ENCODE measurements at regions not wholly inside any gene's neighbourhood (a gene's known extent, or its start where the extent isn't known, plus 50 kb on each side); places are given as distances from the start of the nearest gene placed in this dataset.

- H3K9me3 ChIP-seq: no peaks in the 10 kb centered on the region
- no peaks in the 10 kb centered on the region for H3K27me3 ChIP-seq
- no peak overlapping the region for H3K4me3 ChIP-seq
- TF ChIP-seq CTCF (IDR thresholded peaks at IDR 0.05) (no peak), POLR2AphosphoS5 (IDR thresholded peaks at IDR 0.05) (no peak), POLR2A (IDR thresholded peaks at IDR 0.05) (no peak), EP300 (IDR thresholded peaks at IDR 0.05) (no peak)
- no peaks in the 10 kb centered on the region for H3K36me3 ChIP-seq
- DNase-seq (ENCODE audit: low spot score in 2 of 2): no peak
- no peak overlapping the region for H3K27ac ChIP-seq
- WGBS: 81% methylated on average over 6 of the region's 6 CpGs
- no peaks in the 10 kb centered on the region for H3K4me1 ChIP-seq
Observed at GRCh38 chr2:16212321-16212720, 272.0 kb downstream of the MYCN start.

DNA sequence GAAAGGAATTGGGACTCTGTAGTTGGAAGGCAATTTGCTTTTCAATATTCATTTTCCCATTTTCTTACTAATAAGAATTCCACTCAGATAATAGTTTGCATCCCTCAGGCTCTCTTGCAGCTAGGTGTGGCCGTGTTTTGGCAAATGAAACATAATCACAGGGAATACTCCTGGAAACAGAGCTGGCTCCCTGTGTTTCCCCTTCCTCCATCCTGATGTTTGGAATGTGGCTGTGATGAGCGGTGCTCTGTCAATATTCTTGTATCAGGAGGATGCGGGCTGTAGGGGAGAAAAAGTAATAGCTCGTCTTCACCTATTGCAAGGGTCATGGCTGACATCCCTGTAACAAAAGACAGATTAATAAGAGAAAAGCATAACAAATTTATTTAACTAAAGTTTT is 271.0 kb downstream of the MYCN start:
- Histone ChIP-seq H3K27me3 (no peaks in the 10 kb centered on the region), H3K27ac (no peak overlapping the region), H3K36me3 (no peaks in the 10 kb centered on the region), H3K4me3 (no peak overlapping the region), H3K4me1 (no peaks in the 10 kb centered on the region), H3K9me3 (no peaks in the 10 kb centered on the region)
- no peak for DNase-seq (ENCODE audit: low spot score in 2 of 2)
- TF ChIP-seq POLR2AphosphoS5 (IDR thresholded peaks at IDR 0.05) (no peak), POLR2A (IDR thresholded peaks at IDR 0.05) (no peak), CTCF (IDR thresholded peaks at IDR 0.05) (no peak), EP300 (IDR thresholded peaks at IDR 0.05) (no peak)
- 48% methylated on average over 4 of the region's 4 CpGs for WGBS

- Histone ChIP-seq H3K4me3 (no peak overlapping the region), H3K4me1 (no peaks in the 10 kb centered on the region), H3K27ac (no peak overlapping the region), H3K27me3 (no peaks in the 10 kb centered on the region), H3K9me3 (no peaks in the 10 kb centered on the region), H3K36me3 (no peaks in the 10 kb centered on the region)
- TF ChIP-seq EP300 (IDR thresholded peaks at IDR 0.05): no peak
- TF ChIP-seq POLR2AphosphoS5 (IDR thresholded peaks at IDR 0.05): no peak
- no peak for TF ChIP-seq POLR2A (IDR thresholded peaks at IDR 0.05)
- TF ChIP-seq CTCF (IDR thresholded peaks at IDR 0.05): no peak
- peak in 1 of 2 donors; percentile 40 for DNase-seq (ENCODE audit: low spot score in 2 of 2)
- WGBS: 85% methylated on average over 2 of the region's 2 CpGs
Observed at GRCh38 chr2:16210841-16211240, 270.5 kb downstream of the MYCN start.

DNA sequence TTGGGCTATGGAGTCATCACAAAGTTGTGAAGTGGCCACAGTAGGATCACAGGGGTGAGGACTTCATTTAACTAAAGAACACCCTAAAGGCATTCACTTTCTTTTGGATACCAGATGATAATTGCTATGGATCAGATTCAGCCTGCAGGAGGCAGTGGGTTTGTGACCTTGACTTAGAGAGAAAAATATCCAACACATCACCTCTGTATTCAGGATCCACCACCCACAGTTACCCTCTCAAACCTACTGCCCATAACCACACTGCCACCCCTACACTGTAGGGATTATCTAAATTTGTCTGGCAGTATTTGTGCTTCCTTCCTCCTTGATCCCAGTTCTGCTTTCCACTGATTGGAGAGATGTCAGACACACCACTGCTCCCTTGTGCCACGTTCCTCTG is 269.4 kb downstream of the MYCN start:
- no peak for DNase-seq (ENCODE audit: low spot score in 2 of 2)
- Histone ChIP-seq H3K4me1 (no peaks in the 10 kb centered on the region), H3K36me3 (no peaks in the 10 kb centered on the region), H3K27ac (no peak overlapping the region), H3K9me3 (no peaks in the 10 kb centered on the region), H3K4me3 (no peak overlapping the region), H3K27me3 (no peaks in the 10 kb centered on the region)
- TF ChIP-seq EP300 (IDR thresholded peaks at IDR 0.05) (no peak), POLR2AphosphoS5 (IDR thresholded peaks at IDR 0.05) (no peak), POLR2A (IDR thresholded peaks at IDR 0.05) (no peak), CTCF (IDR thresholded peaks at IDR 0.05) (no peak)
- WGBS: 63% methylated on average over 1 of the region's 1 CpG

DNA sequence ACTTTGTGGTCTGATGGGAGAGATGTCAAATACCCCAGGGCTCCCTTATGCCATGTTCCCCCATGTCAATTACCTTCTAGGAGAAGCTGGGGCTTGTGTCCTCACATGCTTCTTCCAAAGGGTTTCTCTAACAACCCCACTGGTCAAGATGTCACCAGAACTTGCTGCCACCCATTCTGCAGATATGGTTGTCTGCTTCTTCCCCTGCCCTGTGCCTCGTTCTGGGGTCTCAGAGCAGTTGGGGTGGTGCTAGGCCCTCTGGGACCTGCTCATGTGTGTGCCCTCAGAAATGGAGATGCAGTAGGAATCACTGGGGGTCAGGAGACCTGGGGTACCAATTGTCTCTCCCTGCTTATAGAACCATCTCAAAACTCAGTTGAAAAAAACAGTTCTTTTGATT is 268.6 kb downstream of the MYCN start:
- no peak overlapping the region for H3K4me3 ChIP-seq
- no peaks in the 10 kb centered on the region for H3K36me3 ChIP-seq
- H3K27me3 ChIP-seq: no peaks in the 10 kb centered on the region
- DNase-seq (ENCODE audit: low spot score in 2 of 2): peak in 1 of 2 donors; percentile 11
- WGBS: 83% methylated on average over 1 of the region's 1 CpG
- no peaks in the 10 kb centered on the region for H3K4me1 ChIP-seq
- H3K9me3 ChIP-seq: no peaks in the 10 kb centered on the region
- H3K27ac ChIP-seq: no peak overlapping the region
- no peak for TF ChIP-seq CTCF (IDR thresholded peaks at IDR 0.05)
- TF ChIP-seq POLR2AphosphoS5 (IDR thresholded peaks at IDR 0.05): no peak
- TF ChIP-seq EP300 (IDR thresholded peaks at IDR 0.05): no peak
- TF ChIP-seq POLR2A (IDR thresholded peaks at IDR 0.05): no peak
